Lower leg skin (tissue), 4 donors: ENCODE measurements at regions not wholly inside any gene's neighbourhood (a gene's known extent, or its start where the extent isn't known, plus 50 kb on each side); places are given as distances from the start of the nearest gene placed in this dataset.
"Not testable (repeated sequence)": the region's sequence is repeated elsewhere in the genome, so short reads cannot be mapped to it uniquely, and the experiment has no call there.

Experiments
- DNase-seq, 2 donors: peaks; one replicate each; pipeline ENCODE4 v3.0.0-alpha.2; 2019; ENCODE audit warnings: low spot score in 2 of 2
- H3K4me3 ChIP-seq: fragments of 200-600 bp; sonication (generic); 2 replicates; pipeline ENCODE4 v1.5.1; 2017; ENCODE audit warnings: mild to moderate bottlenecking, low read depth; ENCODE audit not compliant: poor library complexity, severe bottlenecking
- CTCF ChIP-seq, 3 donors: fragments of 450-650 bp; IDR thresholded peaks; one replicate each; pipeline ENCODE4 v1.5.1; 2016; ENCODE audit warnings: antibody characterized with exemption in 3 of 3, mild to moderate bottlenecking in 3 of 3, moderate library complexity in 2 of 3
- POLR2A ChIP-seq, 2 donors: fragments of 450-650 bp; IDR thresholded peaks; one replicate each; pipeline ENCODE4 v1.6.1; 2016 to 2017; ENCODE audit warnings: antibody characterized with exemption in 2 of 2, mild to moderate bottlenecking in 1 of 2, moderate library complexity in 1 of 2
- WGBS, 2 donors: methylation state at CpG; one replicate each; pipeline ENCODE4 v1.1.5; 2018; 5-methylcytosine and 5-hydroxymethylcytosine counted together
- intact Hi-C: fragments of 100-400 bp; cut with DNase I; formaldehyde crosslinking; loops from one replicate; pipeline ENCODE4 v1.15.0; 2023; ENCODE audit warnings: low total_unique reads

GRCh38 chr1:199918196-199918769, 109.2 kb upstream of the NR5A2 start:
- DNase-seq: no peak
- WGBS, 2 donors: 47 to 53% methylated on average over 2 of the region's 2 CpGs
- H3K4me3 ChIP-seq: no peak overlapping the region
- intact Hi-C loops: no loop called here
- TF ChIP-seq POLR2A (IDR thresholded peaks at IDR 0.05) (no peak), CTCF (IDR thresholded peaks at IDR 0.05) (no peak)

GRCh38 chr1:199920635-199921034, 106.9 kb upstream of the NR5A2 start:
- TF ChIP-seq POLR2A (IDR thresholded peaks at IDR 0.05) (no peak), CTCF (IDR thresholded peaks at IDR 0.05) (no peak)
- no peak for DNase-seq
- intact Hi-C loops: no loop called here
- H3K4me3 ChIP-seq: no peak overlapping the region
- WGBS, 2 donors: 82 to 91% methylated on average over 2 of the region's 2 CpGs

- no peak for DNase-seq
- TF ChIP-seq CTCF (IDR thresholded peaks at IDR 0.05): no peak
- no peak for TF ChIP-seq POLR2A (IDR thresholded peaks at IDR 0.05)
- 63 to 76% methylated on average over 3 of the region's 3 CpGs for WGBS, 2 donors
- H3K4me3 ChIP-seq: no peak overlapping the region
- intact Hi-C loops: no loop called here
Measured at GRCh38 chr1:199929556-199929955, 98.0 kb upstream of the NR5A2 start.

GRCh38 chr1:199930067-199930466, 97.4 kb upstream of the NR5A2 start:
- WGBS, 2 donors: 93 to 95% methylated on average over 5 of the region's 5 CpGs
- intact Hi-C loops, DNase-seq, H3K4me3 ChIP-seq: not testable (repeated sequence)

- no peak for TF ChIP-seq POLR2A (IDR thresholded peaks at IDR 0.05)
- no peak for TF ChIP-seq CTCF (IDR thresholded peaks at IDR 0.05)
- no peak overlapping the region for H3K4me3 ChIP-seq
- no peak for DNase-seq
- intact Hi-C loops: no loop called here
- WGBS, 2 donors: 77 to 81% methylated on average over 7 of the region's 7 CpGs
Measured at GRCh38 chr1:199931666-199932377, 95.7 kb upstream of the NR5A2 start.

- no peak for TF ChIP-seq POLR2A (IDR thresholded peaks at IDR 0.05)
- TF ChIP-seq CTCF (IDR thresholded peaks at IDR 0.05): no peak
- DNase-seq: no peak
- WGBS, 2 donors: 76 to 83% methylated on average over 2 of the region's 2 CpGs
- intact Hi-C loops: no loop called here
- H3K4me3 ChIP-seq: no peak overlapping the region
Measured at GRCh38 chr1:199932462-199932861, 95.0 kb upstream of the NR5A2 start.
